ENCODE measurements at regions not wholly inside any gene's neighbourhood (a gene's known extent, or its start where the extent isn't known, plus 50 kb on each side); places are given as distances from the start of the nearest gene placed in this dataset.

DNA sequence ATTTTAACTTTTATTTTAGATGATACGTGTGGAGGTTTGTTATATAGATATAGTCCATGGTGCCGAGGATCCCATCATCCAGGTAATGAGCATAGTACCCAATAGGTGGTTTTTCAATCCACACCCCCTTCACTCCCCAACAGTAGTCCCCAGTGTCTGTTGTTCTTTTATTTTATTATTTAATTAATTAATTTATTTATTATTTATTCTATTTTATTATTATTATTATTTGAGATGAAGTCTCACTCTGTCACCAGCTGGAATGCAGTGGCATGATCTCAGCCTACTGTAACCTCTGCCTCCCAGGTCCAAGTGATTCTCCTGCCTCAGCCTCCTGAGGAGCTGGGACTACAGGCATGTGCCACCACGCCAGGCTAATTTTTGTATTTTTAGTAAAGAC, 2086.2 kb downstream of the PCDH9 start:
- ATAC-seq (no peak), DNase-seq (ENCODE audit: low read depth, low spot score) (no peak)
- intact Hi-C loops (cut with micrococcal nuclease), result no loop called here
- Histone ChIP-seq H3K27ac (ENCODE audit: low read depth, low read length) (no peak overlapping the region), H3K4me2 (ENCODE audit: low read length) (no peak overlapping the region), H4K20me1 (ENCODE audit: insufficient read depth) (no peaks in the 10 kb centered on the region), H2AFZ (ENCODE audit: low read depth, low read length, poor library complexity, severe bottlenecking) (no peak overlapping the region), H3K27me3 (ENCODE audit: insufficient read depth, low read length) (no peaks in the 10 kb centered on the region), H3K9me2 (ENCODE audit: insufficient read depth) (no peaks in the 10 kb centered on the region), H3K79me2 (ENCODE audit: insufficient read depth, low read length) (no peaks in the 10 kb centered on the region), H3K4me1 (ENCODE audit: control insufficient read depth in 1 of 2, insufficient read depth in 2 of 2, low read length in 2 of 2) (no peaks in the 10 kb centered on the region), H3K36me3 (ENCODE audit: control insufficient read depth in 1 of 2, insufficient read depth in 2 of 2, low read length in 2 of 2) (no peaks in the 10 kb centered on the region), H3K4me3 (replicated peaks in 1 of 2; ENCODE audit: low read depth in 1 of 2, low read length in 2 of 2) (no peak overlapping the region), H3K9ac (ENCODE audit: low read length) (no peak overlapping the region), H3K9me3 (ENCODE audit: control insufficient read depth in 1 of 2, insufficient read depth in 1 of 2, low read depth in 1 of 2, low read length in 2 of 2) (no peaks in the 10 kb centered on the region)
- CTCF ChIA-PET, result no interaction called here
- RAD21 ChIA-PET (ENCODE audit: low non-redundant PET in 1 of 2, low total read pairs in 2 of 2, uncharacterized antibody in 2 of 2, unreplicated experiment in 2 of 2), result no interaction called here
- POLR2A ChIA-PET, result no interaction called here
- BruUV-seq (replicated peaks), result no TSS peak
- TF ChIP-seq ELF1 (IDR thresholded peaks at IDR 0.05; ENCODE audit: borderline replicate concordance, low read depth) (no peak), POLR2A (IDR thresholded peaks at IDR 0.05; ENCODE audit: borderline replicate concordance, extremely low read depth, insufficient read depth, insufficient read length) (no peak), ATF3 (IDR thresholded peaks at IDR 0.05) (no peak), TCF7L2 (IDR thresholded peaks at IDR 0.05; ENCODE audit: borderline replicate concordance, extremely low read depth, insufficient read depth, insufficient read length) (no peak), EGR1 (IDR thresholded peaks at IDR 0.05; ENCODE audit: low read depth) (no peak), CBX3 (IDR thresholded peaks at IDR 0.05; ENCODE audit: low read depth) (no peak), SRF (IDR thresholded peaks at IDR 0.05; ENCODE audit: low read depth) (no peak), POLR2AphosphoS5 (IDR thresholded peaks at IDR 0.05; ENCODE audit: low read depth, low read length) (no peak), MAX (IDR thresholded peaks at IDR 0.05) (no peak), FOSL1 (IDR thresholded peaks at IDR 0.05; ENCODE audit: low read depth) (no peak), EZH2 (IDR thresholded peaks at IDR 0.05) (no peak)

- POLR2A ChIA-PET, result interaction anchor here (0.6 kb wide), 1 partner anchor 32 kb away, joined by 3 read pairs; no protein-coding TSS in a partner anchor
- intact Hi-C loops (cut with micrococcal nuclease), result no loop called here
- Histone ChIP-seq H4K20me1 (ENCODE audit: insufficient read depth) (no peaks in the 10 kb centered on the region), H3K27me3 (ENCODE audit: insufficient read depth, low read length) (no peaks in the 10 kb centered on the region), H3K4me3 (replicated peaks in 1 of 2; ENCODE audit: low read depth in 1 of 2, low read length in 2 of 2) (peak overlapping the region in 1 of 2 experiments; percentile 4; a peak in 1 of 4 replicates), H3K9ac (ENCODE audit: low read length) (no peak overlapping the region), H3K9me2 (ENCODE audit: insufficient read depth) (no peaks in the 10 kb centered on the region), H3K4me1 (ENCODE audit: control insufficient read depth in 1 of 2, insufficient read depth in 2 of 2, low read length in 2 of 2) (peaks cover 0 to 12% of the 10 kb centered on the region in 2 experiments; a peak in 2 of 4 replicates), H3K9me3 (ENCODE audit: control insufficient read depth in 1 of 2, insufficient read depth in 1 of 2, low read depth in 1 of 2, low read length in 2 of 2) (no peaks in the 10 kb centered on the region), H3K36me3 (ENCODE audit: control insufficient read depth in 1 of 2, insufficient read depth in 2 of 2, low read length in 2 of 2) (no peaks in the 10 kb centered on the region), H3K27ac (ENCODE audit: low read depth, low read length) (no peak overlapping the region), H3K4me2 (ENCODE audit: low read length) (peak overlapping the region; percentile 49), H3K79me2 (ENCODE audit: insufficient read depth, low read length) (no peaks in the 10 kb centered on the region), H2AFZ (ENCODE audit: low read depth, low read length, poor library complexity, severe bottlenecking) (peak overlapping the region; percentile 90)
- RAD21 ChIA-PET (ENCODE audit: low non-redundant PET in 1 of 2, low total read pairs in 2 of 2, uncharacterized antibody in 2 of 2, unreplicated experiment in 2 of 2), result no interaction called here
- DNase-seq (ENCODE audit: low read depth, low spot score), result peak; percentile 46
- CTCF ChIA-PET, result no interaction called here
- peak; percentile 97 for ATAC-seq
- BruUV-seq (replicated peaks), result no TSS peak
- TF ChIP-seq ELF1 (IDR thresholded peaks at IDR 0.05; ENCODE audit: borderline replicate concordance, low read depth) (peak; percentile 41; the same call in 1 of the 2 replicates), TCF7L2 (IDR thresholded peaks at IDR 0.05; ENCODE audit: borderline replicate concordance, extremely low read depth, insufficient read depth, insufficient read length) (no peak), MAX (IDR thresholded peaks at IDR 0.05) (0 out of 2 replicates have a peak, but pooled peaks have one; percentile 16), CBX3 (IDR thresholded peaks at IDR 0.05; ENCODE audit: low read depth) (0 out of 2 replicates have a peak, but pooled peaks have one; percentile 27)
Measured at GRCh38 chr13:65133094-65133493, 2097.0 kb downstream of the PCDH9 start.

Data from HCT116 (cell line).